NCI-H460 (cell line): ENCODE measurements at regions not wholly inside any gene's neighbourhood (a gene's known extent, or its start where the extent isn't known, plus 50 kb on each side); places are given as distances from the start of the nearest gene placed in this dataset.
A peak's percentile ranks its signal among the peaks of the same experiment; 100 is the strongest.

Experiments
- DNase-seq: peaks from one replicate; pipeline ENCODE4 v3.0.0-alpha.2; 2016; ENCODE audit warnings: low read depth; ENCODE audit errors: extremely low read depth

DNA sequence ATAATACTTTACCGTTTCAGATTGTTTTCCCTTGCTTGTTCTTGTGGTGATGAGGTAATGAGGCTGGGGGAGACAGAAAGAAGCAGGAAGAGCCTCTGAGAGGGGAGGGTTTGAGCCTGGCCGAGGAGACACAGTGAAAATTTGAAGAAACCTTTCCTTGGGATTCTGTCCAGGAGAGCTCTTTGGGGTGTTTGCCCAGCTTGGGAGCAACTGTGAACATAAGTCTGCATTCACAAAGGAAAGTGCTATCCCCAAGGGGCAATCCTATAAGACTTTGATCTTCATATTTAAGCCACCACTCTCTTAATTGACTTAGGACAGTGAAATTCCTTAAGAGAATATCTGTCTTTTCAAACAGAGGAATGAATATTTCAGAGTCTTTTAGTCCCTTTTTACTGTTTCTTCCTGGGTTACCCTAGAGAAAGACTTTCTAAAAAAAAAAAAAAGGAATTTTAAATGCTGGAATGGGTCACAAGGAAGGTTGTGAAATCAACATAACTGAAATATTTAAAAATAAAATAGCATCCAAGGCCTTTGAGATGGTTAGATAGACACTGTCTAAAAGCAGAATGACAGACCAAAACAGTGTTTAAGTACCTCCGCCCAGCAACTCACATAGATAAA is 52.5 kb upstream of the STAM2 start:
- DNase-seq: no peak

DNA sequence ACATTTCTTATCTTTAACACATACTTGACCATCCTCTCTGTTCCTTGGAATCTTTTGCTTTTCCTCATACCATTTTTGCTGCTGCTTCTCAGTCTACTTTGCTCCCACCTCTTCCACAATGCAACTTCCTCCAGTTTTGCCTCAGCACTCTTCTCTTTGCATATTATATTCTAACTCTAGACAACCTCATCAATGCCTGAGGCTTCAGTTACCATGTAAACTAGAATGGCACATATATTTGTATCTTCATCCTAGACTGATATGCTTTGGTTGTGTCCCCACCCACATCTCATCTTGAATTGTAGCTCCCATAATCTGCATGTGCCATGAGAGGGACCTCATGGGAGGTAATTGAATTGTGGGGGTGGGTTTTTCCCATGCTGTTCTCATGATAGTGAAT is 55.9 kb upstream of the STAM2 start:
- DNase-seq: no peak

DNA sequence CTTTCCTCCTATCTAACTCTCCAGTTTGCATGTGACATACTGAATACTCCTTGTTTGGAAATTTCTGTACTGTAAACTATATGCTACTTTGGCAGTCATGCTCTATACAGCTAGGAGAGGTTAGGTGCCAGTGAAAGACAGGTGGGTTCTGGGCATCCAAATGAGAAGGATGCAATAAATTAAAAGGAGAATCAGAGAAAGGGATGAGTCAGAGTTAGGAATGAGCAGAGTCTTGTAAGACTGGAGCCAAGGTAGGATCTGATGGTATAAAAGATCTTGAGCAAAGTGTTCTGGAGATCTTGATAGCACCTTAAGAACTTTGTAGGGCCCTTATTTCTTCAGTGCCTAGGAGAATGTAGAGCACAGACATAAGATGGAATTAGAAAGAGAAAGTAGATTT is 58.7 kb upstream of the STAM2 start:
- DNase-seq: no peak

- no peak for DNase-seq
Observed at GRCh38 chr2:152236191-152236925, 60.8 kb upstream of the STAM2 start.

GRCh38 chr2:152238016-152238415 is 62.5 kb upstream of the STAM2 start:
- no peak for DNase-seq

DNA sequence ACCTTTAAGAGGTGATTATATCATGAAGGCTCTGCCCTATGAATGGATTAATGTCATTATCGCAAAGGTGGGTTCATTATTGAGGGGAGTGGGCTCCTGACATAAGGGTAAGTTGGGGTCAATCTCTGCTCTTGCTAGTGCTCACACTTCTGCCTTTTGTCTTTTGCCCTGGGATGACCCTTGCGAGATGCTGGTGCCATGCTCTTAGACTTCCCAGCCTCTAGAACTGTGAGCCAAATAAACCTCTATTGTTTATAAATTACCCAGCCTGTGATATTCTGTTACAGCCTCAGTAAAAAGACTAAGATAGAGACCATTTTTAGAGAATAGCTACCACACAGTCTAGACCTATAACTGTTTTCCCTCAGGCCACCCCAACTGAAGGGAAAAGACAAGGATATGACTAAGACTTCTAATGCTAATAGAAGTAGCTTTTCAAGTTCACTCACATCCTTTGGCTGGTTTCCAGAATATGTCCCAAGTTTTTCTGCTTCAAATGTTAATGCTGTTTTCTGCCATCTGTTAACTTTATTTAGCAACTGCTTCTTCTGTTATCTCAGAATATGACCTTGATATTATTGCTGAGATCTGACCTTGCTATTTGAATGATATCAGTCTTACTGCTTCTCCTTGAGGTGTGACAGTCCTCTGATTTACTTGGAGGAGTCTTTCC is 65.1 kb upstream of the STAM2 start:
- no peak for DNase-seq

GRCh38 chr2:152241948-152242729 is 66.6 kb upstream of the STAM2 start:
- no peak for DNase-seq

- DNase-seq: no peak
Observed at GRCh38 chr2:152242787-152243472, 67.4 kb upstream of the STAM2 start.

- no peak for DNase-seq
Observed at GRCh38 chr2:152243761-152244640, 68.4 kb upstream of the STAM2 start.

DNA sequence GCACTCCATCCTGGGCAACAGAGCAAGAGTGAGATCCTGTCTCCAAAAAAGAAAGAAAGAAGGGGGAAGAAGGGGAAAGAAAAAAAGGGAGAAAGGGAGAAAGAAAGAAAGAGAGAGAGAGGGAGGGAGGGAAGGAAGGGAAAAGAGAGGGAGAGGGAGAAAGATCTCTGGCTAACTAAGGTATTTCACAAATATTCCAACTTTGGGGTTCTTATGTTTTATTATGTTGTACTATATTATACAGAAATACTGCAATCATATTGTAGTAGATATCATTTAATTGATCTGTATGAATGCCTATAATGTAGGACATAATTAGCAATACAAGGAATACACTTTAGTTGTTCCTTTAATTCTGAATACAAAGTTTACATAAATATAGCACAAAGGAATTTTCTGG is 70.1 kb upstream of the STAM2 start:
- DNase-seq: no peak

DNA sequence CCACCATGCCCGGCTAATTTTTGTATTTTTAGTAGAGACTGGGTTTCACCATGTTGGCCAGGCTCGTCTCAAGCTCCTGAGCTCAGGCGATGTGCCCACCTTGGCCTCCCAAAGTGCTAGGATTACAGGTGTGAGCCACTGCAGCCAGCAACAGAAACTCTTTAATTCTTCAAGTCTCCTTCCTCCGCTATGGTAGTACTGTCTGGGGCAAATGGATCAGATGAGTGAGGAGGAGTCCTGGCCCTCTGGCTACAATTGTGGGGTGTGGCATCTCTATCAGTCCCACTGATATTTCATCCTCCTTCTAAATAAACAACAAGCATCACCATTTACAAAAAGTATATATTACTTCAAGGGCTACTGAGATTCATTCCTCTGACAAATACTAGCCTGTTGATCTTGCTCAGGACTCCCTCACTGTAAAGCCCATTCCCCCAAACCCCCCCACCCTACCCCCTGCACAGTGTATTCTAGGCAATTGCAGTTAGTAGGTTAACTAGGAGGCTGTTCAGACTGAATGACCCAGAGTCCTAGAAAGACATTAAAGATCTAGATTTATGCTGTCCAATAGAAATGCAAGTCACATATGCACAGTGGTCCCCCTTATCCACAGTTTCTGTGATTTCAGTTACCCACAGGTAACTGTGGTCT is 71.2 kb upstream of the STAM2 start:
- DNase-seq: no peak

DNA sequence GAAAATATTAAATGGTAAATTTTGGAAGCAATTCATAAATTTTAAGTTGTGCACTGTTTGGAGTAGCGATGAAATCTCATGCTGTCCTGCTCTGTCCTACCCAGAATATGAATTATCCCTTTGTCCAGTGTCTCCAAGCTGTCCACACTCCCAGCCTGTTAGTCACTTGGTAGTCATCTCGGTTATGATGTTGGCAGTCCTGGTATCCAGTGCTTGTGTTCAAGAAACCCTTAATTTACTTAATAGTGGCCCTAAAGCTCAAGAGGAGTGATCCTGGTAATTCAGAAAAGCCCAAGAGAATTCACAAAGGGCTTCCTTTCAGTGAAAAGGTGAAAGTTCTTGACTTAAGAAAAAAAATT is 71.8 kb upstream of the STAM2 start:
- DNase-seq: peak; percentile 41

DNA sequence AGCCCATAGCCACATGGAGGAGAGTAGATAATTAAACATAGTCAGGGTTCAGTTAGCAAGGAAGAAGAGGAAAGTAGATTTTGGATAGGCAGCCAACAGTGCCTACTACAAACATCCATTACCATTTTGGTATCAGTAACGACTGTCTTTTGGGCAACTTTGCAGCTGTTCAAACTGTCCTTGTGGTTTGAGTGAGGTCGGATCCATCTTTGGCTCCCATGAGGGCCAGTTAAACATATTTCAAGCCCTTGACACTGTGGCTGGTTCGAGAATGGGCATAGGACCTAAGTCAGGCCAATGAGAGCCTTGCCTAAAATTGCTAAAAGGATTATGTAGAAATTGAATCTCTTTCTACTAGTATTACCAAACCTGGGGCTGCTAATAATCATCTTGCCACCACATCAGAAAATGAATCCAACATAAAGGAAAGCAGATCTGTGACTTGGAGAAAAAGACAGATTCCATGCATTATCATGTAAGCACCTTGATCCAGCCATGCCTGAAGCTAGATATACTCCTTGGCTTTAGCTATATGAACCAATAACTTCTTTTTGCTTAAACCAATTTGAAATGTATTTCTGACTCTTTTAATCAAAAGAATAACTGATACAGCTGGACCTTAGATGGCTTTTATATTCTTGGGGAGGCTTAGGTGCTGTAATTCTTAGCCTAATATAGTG is 75.0 kb upstream of the STAM2 start:
- DNase-seq: no peak

DNA sequence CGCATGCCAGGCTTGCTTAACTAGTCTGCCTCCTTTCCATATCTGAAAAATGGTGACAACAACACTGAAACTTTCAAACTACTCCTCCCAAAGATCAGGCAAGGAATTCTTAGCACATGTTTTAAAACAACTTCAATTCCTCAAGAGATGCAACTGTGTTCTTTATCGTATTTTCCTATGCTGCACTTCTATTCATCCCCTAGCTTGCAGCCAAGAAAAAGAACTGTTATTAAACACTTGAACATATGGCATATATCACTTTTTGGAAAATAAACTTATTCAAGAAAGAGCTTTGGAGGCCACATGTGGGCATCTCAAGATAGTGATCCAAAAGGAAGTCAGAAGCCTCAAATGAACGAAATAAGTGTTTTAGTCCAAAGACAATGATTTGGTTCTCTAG is 75.6 kb upstream of the STAM2 start:
- DNase-seq: no peak

GRCh38 chr2:152251811-152252210 is 76.2 kb upstream of the STAM2 start:
- DNase-seq: no peak

DNA sequence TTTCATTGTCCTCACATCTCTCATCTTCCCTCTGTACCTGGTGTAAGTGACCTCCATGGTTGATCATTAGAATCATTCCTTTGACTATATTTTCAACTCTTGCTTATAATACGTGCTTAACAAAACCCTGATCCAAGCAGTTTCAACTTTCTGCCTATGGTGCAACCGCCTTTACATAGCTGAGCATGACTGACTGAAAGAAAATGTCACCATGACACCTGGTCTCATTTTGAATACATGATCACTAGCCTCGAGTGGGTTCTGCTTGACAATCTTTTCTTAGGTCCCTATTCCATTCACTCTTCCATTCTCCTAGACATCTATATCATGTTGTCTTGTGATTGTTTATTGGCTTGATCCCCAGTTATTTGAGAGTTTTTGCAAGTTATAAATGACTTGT is 78.9 kb upstream of the STAM2 start:
- no peak for DNase-seq

DNA sequence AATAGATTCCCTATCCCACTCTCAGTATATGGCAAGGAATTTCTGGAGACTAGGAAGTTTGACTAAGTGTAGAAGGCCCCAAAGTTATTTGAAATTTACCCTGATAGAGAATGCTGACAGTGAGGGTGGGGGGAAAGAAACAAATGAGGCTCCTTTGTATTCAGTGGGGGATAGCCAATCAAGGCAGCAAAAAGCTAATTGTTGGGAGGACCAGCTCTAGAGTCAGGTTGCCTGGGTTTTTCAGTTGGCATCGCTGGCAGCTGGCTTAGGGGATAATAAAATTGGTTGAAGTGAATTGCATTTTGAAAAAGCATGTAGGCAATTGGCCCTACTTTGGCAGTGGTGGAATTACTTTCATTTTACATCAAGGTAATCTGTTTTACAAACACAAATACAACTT is 79.4 kb upstream of the STAM2 start:
- no peak for DNase-seq

DNA sequence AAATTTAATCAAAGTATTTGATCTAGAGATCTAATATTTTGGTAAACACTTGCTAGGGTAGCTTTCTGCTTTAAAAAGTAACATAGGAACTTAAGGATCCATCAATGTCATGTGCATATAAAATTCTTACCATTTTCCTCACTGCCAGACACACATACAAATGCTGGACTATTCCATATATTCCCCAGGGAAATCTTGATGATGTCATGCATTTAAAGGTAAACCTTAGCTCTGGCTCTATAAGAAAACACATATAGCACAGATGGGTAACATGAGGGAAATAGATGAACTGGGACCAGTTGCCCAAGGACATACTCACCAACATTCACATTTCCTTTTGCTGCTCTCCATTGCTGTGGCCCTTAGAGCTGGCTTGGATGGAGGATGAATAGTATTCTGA is 79.1 kb upstream of the FMNL2 start:
- DNase-seq: no peak

GRCh38 chr2:152260939-152261338 is 74.0 kb upstream of the FMNL2 start:
- DNase-seq: no peak
